Mesenchymal stem cell (in vitro differentiated cells and primary cell): ENCODE measurements at regions not wholly inside any gene's neighbourhood (a gene's known extent, or its start where the extent isn't known, plus 50 kb on each side); places are given as distances from the start of the nearest gene placed in this dataset.

Source experiments
- DNase-seq: peaks from one replicate; pipeline ENCODE4 v3.0.0-alpha.2; 2013
- H2AFZ ChIP-seq: one replicate; pipeline ENCODE4 v1.6.1; 2013; ENCODE audit warnings: low read depth, mild to moderate bottlenecking, control low read depth, inconsistent platforms, low read length, moderate library complexity
- H2AK5ac ChIP-seq: 2 replicates; pipeline ENCODE4 v1.6.1; 2013; ENCODE audit warnings: low read length, moderate library complexity, mild to moderate bottlenecking, inconsistent platforms; ENCODE audit not compliant: severe bottlenecking
- H2BK120ac ChIP-seq: one replicate; pipeline ENCODE4 v1.6.1; 2013; ENCODE audit warnings: low read depth, mild to moderate bottlenecking, inconsistent platforms, low read length, moderate library complexity
- H2BK12ac ChIP-seq, 2 experiments: one replicate each; pipeline ENCODE4 v1.6.1; 2013; ENCODE audit warnings: inconsistent platforms in 2 of 2, low read length in 2 of 2, mild to moderate bottlenecking in 2 of 2, moderate library complexity in 2 of 2, control low read depth in 1 of 2
- H2BK15ac ChIP-seq: one replicate; pipeline ENCODE4 v1.6.1; 2013; ENCODE audit warnings: mild to moderate bottlenecking, low read depth, inconsistent platforms; ENCODE audit not compliant: poor library complexity, severe bottlenecking
- H2BK5ac ChIP-seq: 2 replicates; pipeline ENCODE4 v1.6.1; 2013; ENCODE audit warnings: low read depth, mild to moderate bottlenecking, low read length, control low read depth, inconsistent platforms; ENCODE audit not compliant: poor library complexity, severe bottlenecking
- H3K14ac ChIP-seq, 2 experiments: one replicate each; pipeline ENCODE4 v1.6.1; 2013; ENCODE audit warnings: inconsistent platforms in 2 of 2, low read length in 2 of 2, control low read depth in 1 of 2, mild to moderate bottlenecking in 1 of 2, moderate library complexity in 1 of 2
- H3K18ac ChIP-seq, 2 experiments: one replicate each; pipeline ENCODE4 v1.6.1; 2013; ENCODE audit warnings: inconsistent platforms in 2 of 2, low read length in 2 of 2, control low read depth in 1 of 2, low read depth in 1 of 2, mild to moderate bottlenecking in 1 of 2
- H3K23ac ChIP-seq, 2 experiments: one replicate each; pipeline ENCODE4 v1.6.1; 2013; ENCODE audit warnings: inconsistent platforms in 2 of 2, low read length in 2 of 2, mild to moderate bottlenecking in 2 of 2, moderate library complexity in 2 of 2, control low read depth in 1 of 2
- H3K27ac ChIP-seq: 2 replicates; pipeline ENCODE4 v1.5.1; 2013; ENCODE audit warnings: mild to moderate bottlenecking, moderate library complexity, low read length, control low read depth, inconsistent platforms; ENCODE audit not compliant: poor library complexity, severe bottlenecking
- H3K27me3 ChIP-seq, 2 experiments: 2 replicates each; pipeline versions ENCODE4 v1.6.1 to v1.7.0; 2013; ENCODE audit warnings: low read length in 2 of 2, mild to moderate bottlenecking in 2 of 2, moderate library complexity in 2 of 2, control low read depth in 1 of 2, inconsistent platforms in 1 of 2; ENCODE audit not compliant: control insufficient read depth in 1 of 2, insufficient read depth in 1 of 2
- H3K36me3 ChIP-seq, 2 experiments: 2 replicates each; pipeline versions ENCODE4 v1.6.1 to v1.7.0; 2013; ENCODE audit warnings: low read length in 2 of 2, control low read depth in 1 of 2, inconsistent platforms in 1 of 2, low read depth in 1 of 2, mild to moderate bottlenecking in 1 of 2; ENCODE audit not compliant: insufficient read depth in 2 of 2, control insufficient read depth in 1 of 2
- H3K4ac ChIP-seq, 2 experiments: one replicate each; pipeline ENCODE4 v1.6.1; 2013; ENCODE audit warnings: inconsistent platforms in 2 of 2, low read length in 2 of 2, mild to moderate bottlenecking in 2 of 2, moderate library complexity in 2 of 2, control low read depth in 1 of 2, low read depth in 1 of 2
- H3K4me1 ChIP-seq: 2 replicates; pipeline ENCODE4 v1.6.1; 2013; ENCODE audit warnings: low read depth, low read length, control low read depth; ENCODE audit not compliant: control insufficient read depth, insufficient read depth
- H3K4me2 ChIP-seq: 2 replicates; pipeline ENCODE4 v1.6.1; 2013; ENCODE audit warnings: low read length, mild to moderate bottlenecking, inconsistent platforms; ENCODE audit not compliant: poor library complexity, severe bottlenecking
- H3K4me3 ChIP-seq, 2 experiments: 2 replicates each; pipeline versions ENCODE4 v1.5.1 to v1.7.0; 2013; ENCODE audit warnings: low read length in 2 of 2, mild to moderate bottlenecking in 2 of 2, control low read depth in 1 of 2, low read depth in 1 of 2; ENCODE audit not compliant: insufficient read depth in 1 of 2
- H3K79me1 ChIP-seq: replicated peaks from 2 replicates; pipeline ENCODE4 v1.6.1; 2013; ENCODE audit warnings: mild to moderate bottlenecking, control low read depth, low read length, inconsistent platforms; ENCODE audit not compliant: poor library complexity, severe bottlenecking
- H3K9ac ChIP-seq: 2 replicates; pipeline ENCODE4 v1.7.0; 2013; ENCODE audit warnings: mild to moderate bottlenecking, low read length, moderate library complexity
- H3K9me3 ChIP-seq: 2 replicates; pipeline ENCODE4 v1.7.0; 2013; ENCODE audit warnings: mild to moderate bottlenecking, low read length; ENCODE audit not compliant: control insufficient read depth
- H4K8ac ChIP-seq: one replicate; pipeline ENCODE4 v1.6.1; 2013; ENCODE audit warnings: inconsistent platforms, mild to moderate bottlenecking, low read length, moderate library complexity
- H4K91ac ChIP-seq: one replicate; pipeline ENCODE4 v1.6.1; 2013; ENCODE audit warnings: mild to moderate bottlenecking, low read length, inconsistent platforms
- WGBS: methylation state at CpG from one replicate; pipeline ENCODE4 v1.1.7; 2013; ENCODE audit warnings: mixed read lengths; 5-methylcytosine and 5-hydroxymethylcytosine counted together

DNA sequence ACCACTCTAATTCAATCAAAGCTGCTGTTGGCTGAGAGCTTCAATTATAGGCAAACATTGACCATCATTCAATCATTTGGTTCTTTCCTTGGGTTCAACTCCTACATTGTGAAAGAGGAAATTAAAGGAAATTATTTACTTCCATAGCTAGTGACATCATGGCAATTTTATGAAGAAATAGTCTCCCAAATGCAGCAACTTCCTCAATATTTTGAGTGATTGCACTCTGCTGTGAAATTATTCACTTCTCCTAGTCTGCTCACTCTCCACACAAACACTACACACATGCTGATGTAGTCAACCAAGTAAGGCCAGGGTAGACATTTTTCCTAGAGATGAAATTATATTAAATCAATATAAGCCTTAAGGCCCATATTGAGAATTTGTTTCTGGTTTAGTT, 86.7 kb upstream of the NCKAP5 start:
- no peaks in the 10 kb centered on the region for H3K27me3 ChIP-seq
- no peak overlapping the region for H4K91ac ChIP-seq
- peaks cover 4% of the 10 kb centered on the region for H3K4me1 ChIP-seq
- H3K36me3 ChIP-seq: no peaks in the 10 kb centered on the region
- no peak overlapping the region for H2BK5ac ChIP-seq
- no peak overlapping the region for H2AFZ ChIP-seq
- H3K4me2 ChIP-seq: no peak overlapping the region
- no peak overlapping the region for H4K8ac ChIP-seq
- H2AK5ac ChIP-seq: no peak overlapping the region
- H3K79me1 ChIP-seq: no peaks in the 10 kb centered on the region
- no peak overlapping the region for H3K9ac ChIP-seq
- H3K4ac ChIP-seq: no peak overlapping the region
- H3K4me3 ChIP-seq: no peak overlapping the region
- H3K18ac ChIP-seq: no peak overlapping the region
- no peak overlapping the region for H3K14ac ChIP-seq
- no peaks in the 10 kb centered on the region for H3K9me3 ChIP-seq
- H2BK15ac ChIP-seq: no peak overlapping the region
- no peak overlapping the region for H2BK12ac ChIP-seq
- H3K23ac ChIP-seq: no peak overlapping the region
- DNase-seq: no peak
- no peak overlapping the region for H3K27ac ChIP-seq
- no peak overlapping the region for H2BK120ac ChIP-seq

GRCh38 chr2:133655610-133656009, 87.3 kb upstream of the NCKAP5 start:
- Histone ChIP-seq H2AFZ (no peak overlapping the region), H3K9ac (no peak overlapping the region), H3K4me2 (no peak overlapping the region), H3K4me3 (no peak overlapping the region), H2BK15ac (no peak overlapping the region), H3K23ac (no peak overlapping the region), H3K4me1 (peaks cover 4% of the 10 kb centered on the region), H3K36me3 (no peaks in the 10 kb centered on the region), H3K27ac (no peak overlapping the region), H3K4ac (no peak overlapping the region), H3K18ac (no peak overlapping the region), H3K14ac (no peak overlapping the region), H2BK12ac (no peak overlapping the region), H2BK5ac (no peak overlapping the region), H2BK120ac (no peak overlapping the region), H2AK5ac (no peak overlapping the region), H3K9me3 (no peaks in the 10 kb centered on the region), H4K91ac (no peak overlapping the region), H3K27me3 (no peaks in the 10 kb centered on the region), H4K8ac (no peak overlapping the region), H3K79me1 (no peaks in the 10 kb centered on the region)
- no peak for DNase-seq
- WGBS: 76% methylated on average over 1 of the region's 1 CpG

- H3K9ac ChIP-seq: no peak overlapping the region
- no peak overlapping the region for H3K14ac ChIP-seq
- peak; percentile 36 for DNase-seq
- no peak overlapping the region for H2BK12ac ChIP-seq
- no peak overlapping the region for H4K91ac ChIP-seq
- 68% methylated on average over 6 of the region's 6 CpGs for WGBS
- no peaks in the 10 kb centered on the region for H3K27me3 ChIP-seq
- H3K27ac ChIP-seq: no peak overlapping the region
- no peak overlapping the region for H3K4me2 ChIP-seq
- no peak overlapping the region for H2AK5ac ChIP-seq
- H3K4ac ChIP-seq: no peak overlapping the region
- H3K4me1 ChIP-seq: peaks cover 4% of the 10 kb centered on the region
- no peak overlapping the region for H3K23ac ChIP-seq
- no peak overlapping the region for H2AFZ ChIP-seq
- H3K18ac ChIP-seq: no peak overlapping the region
- H2BK120ac ChIP-seq: no peak overlapping the region
- H3K9me3 ChIP-seq: no peaks in the 10 kb centered on the region
- H3K4me3 ChIP-seq: no peak overlapping the region
- H2BK15ac ChIP-seq: no peak overlapping the region
- H3K79me1 ChIP-seq: no peaks in the 10 kb centered on the region
- no peak overlapping the region for H2BK5ac ChIP-seq
- no peaks in the 10 kb centered on the region for H3K36me3 ChIP-seq
- H4K8ac ChIP-seq: no peak overlapping the region
These were observed 89.3 kb upstream of the NCKAP5 start for GRCh38 chr2:133657591-133657990.

GRCh38 chr2:133658020-133658903, 90.0 kb upstream of the NCKAP5 start:
- DNase-seq: no peak
- H2BK5ac ChIP-seq: no peak overlapping the region
- 72% methylated on average over 11 of the region's 11 CpGs for WGBS

More at GRCh38 chr2:133658020-133658903, 90.0 kb upstream of the NCKAP5 start:
- no peak overlapping the region for H3K9ac ChIP-seq
- no peak overlapping the region for H2BK12ac ChIP-seq
- H4K8ac ChIP-seq: peak overlapping the region; percentile 7
- H3K27me3 ChIP-seq: no peaks in the 10 kb centered on the region
- H3K79me1 ChIP-seq: no peaks in the 10 kb centered on the region
- no peak overlapping the region for H3K23ac ChIP-seq
- H3K9me3 ChIP-seq: no peaks in the 10 kb centered on the region
- H2AK5ac ChIP-seq: peak overlapping the region; percentile 6
- peaks cover 4% of the 10 kb centered on the region for H3K4me1 ChIP-seq
- H4K91ac ChIP-seq: peak overlapping the region; percentile 28
- H2AFZ ChIP-seq: no peak overlapping the region
- no peak overlapping the region for H3K14ac ChIP-seq
- H3K4me2 ChIP-seq: no peak overlapping the region
- no peak overlapping the region for H3K4me3 ChIP-seq
- no peak overlapping the region for H2BK15ac ChIP-seq
- no peak overlapping the region for H3K18ac ChIP-seq
- no peak overlapping the region for H3K4ac ChIP-seq
- no peak overlapping the region for H2BK120ac ChIP-seq
- H3K27ac ChIP-seq: no peak overlapping the region
- H3K36me3 ChIP-seq: no peaks in the 10 kb centered on the region
